PC-3 (cell line): ENCODE measurements at regions not wholly inside any gene's neighbourhood (a gene's known extent, or its start where the extent isn't known, plus 50 kb on each side); places are given as distances from the start of the nearest gene placed in this dataset.

Source experiments
- CTCF ChIP-seq: fragments of 300-600 bp; sonication (generic); conservative IDR thresholded peaks from 2 replicates; pipeline ENCODE4 v1.5.1; 2017; ENCODE audit warnings: antibody characterized with exemption, low read depth, mild to moderate bottlenecking, low read length
- EZH2 ChIP-seq: fragments of 300-600 bp; sonication (generic); IDR thresholded peaks from one replicate; pipeline ENCODE4 v1.6.1; 2017; ENCODE audit warnings: antibody characterized with exemption, mild to moderate bottlenecking, low read length; ENCODE audit not compliant: unreplicated experiment
- EZH2phosphoT487 ChIP-seq: fragments of 300-600 bp; sonication (generic); IDR thresholded peaks from 2 replicates; pipeline ENCODE4 v1.6.1; 2018; ENCODE audit warnings: mild to moderate bottlenecking, antibody characterized with exemption, low read length, borderline replicate concordance

- TF ChIP-seq CTCF, result peak; percentile 95
- TF ChIP-seq EZH2, result no peak
- no peak for TF ChIP-seq EZH2phosphoT487
These were observed 185.7 kb upstream of the THRB start for GRCh38 chr3:24680214-24680967.
